Activated naive CD4-positive, alpha-beta T cell treated with Interleukin-2 at 50 U/mL for 16 hours (primary cell): ENCODE measurements at regions not wholly inside any gene's neighbourhood (a gene's known extent, or its start where the extent isn't known, plus 50 kb on each side); places are given as distances from the start of the nearest gene placed in this dataset.

Source experiments
- DNase-seq: peaks from one replicate; pipeline ENCODE4 v3.0.0-alpha.2; 2020

GRCh38 chr3:168272343-168272985 is 176.7 kb upstream of the GOLIM4 start:
- DNase-seq: no peak

- no peak for DNase-seq
Observed at GRCh38 chr3:168271932-168272331, 176.2 kb upstream of the GOLIM4 start.

- no peak for DNase-seq
Observed at GRCh38 chr3:168269001-168269400, 173.3 kb upstream of the GOLIM4 start.

GRCh38 chr3:168267179-168267578 is 171.5 kb upstream of the GOLIM4 start:
- DNase-seq: no peak

GRCh38 chr3:168266335-168266734 is 170.6 kb upstream of the GOLIM4 start:
- no peak for DNase-seq

- no peak for DNase-seq
Observed at GRCh38 chr3:168262887-168263286, 167.2 kb upstream of the GOLIM4 start.

GRCh38 chr3:168260859-168261258 is 165.1 kb upstream of the GOLIM4 start:
- no peak for DNase-seq

- no peak for DNase-seq
Observed at GRCh38 chr3:168251371-168251770, 155.6 kb upstream of the GOLIM4 start.

- no peak for DNase-seq
Observed at GRCh38 chr3:168250415-168250861, 154.7 kb upstream of the GOLIM4 start.

- peak; percentile 1 for DNase-seq
Observed at GRCh38 chr3:168249550-168250414, 154.1 kb upstream of the GOLIM4 start.

- DNase-seq: no peak
Observed at GRCh38 chr3:168249205-168249549, 153.5 kb upstream of the GOLIM4 start.

GRCh38 chr3:168248383-168249204 is 152.9 kb upstream of the GOLIM4 start:
- no peak for DNase-seq

GRCh38 chr3:168241156-168241555 is 145.4 kb upstream of the GOLIM4 start:
- no peak for DNase-seq

- DNase-seq: no peak
Observed at GRCh38 chr3:168239287-168239686, 143.6 kb upstream of the GOLIM4 start.

- DNase-seq: no peak
Observed at GRCh38 chr3:168233001-168233400, 137.3 kb upstream of the GOLIM4 start.

- no peak for DNase-seq
Observed at GRCh38 chr3:168223085-168223484, 127.4 kb upstream of the GOLIM4 start.

GRCh38 chr3:168220556-168220955 is 124.8 kb upstream of the GOLIM4 start:
- DNase-seq: no peak

- DNase-seq: no peak
Observed at GRCh38 chr3:168219530-168219929, 123.8 kb upstream of the GOLIM4 start.

- no peak for DNase-seq
Observed at GRCh38 chr3:168218600-168218999, 122.9 kb upstream of the GOLIM4 start.

- no peak for DNase-seq
Observed at GRCh38 chr3:168216851-168217250, 121.1 kb upstream of the GOLIM4 start.

GRCh38 chr3:168213920-168214319 is 118.2 kb upstream of the GOLIM4 start:
- no peak for DNase-seq

- no peak for DNase-seq
Observed at GRCh38 chr3:168212664-168213285, 117.1 kb upstream of the GOLIM4 start.

- no peak for DNase-seq
Observed at GRCh38 chr3:168205451-168205850, 109.7 kb upstream of the GOLIM4 start.
